ENCODE measurements at regions not wholly inside any gene's neighbourhood (a gene's known extent, or its start where the extent isn't known, plus 50 kb on each side); places are given as distances from the start of the nearest gene placed in this dataset.
"Not testable (repeated sequence)": the region's sequence is repeated elsewhere in the genome, so short reads cannot be mapped to it uniquely, and the experiment has no call there.

DNA sequence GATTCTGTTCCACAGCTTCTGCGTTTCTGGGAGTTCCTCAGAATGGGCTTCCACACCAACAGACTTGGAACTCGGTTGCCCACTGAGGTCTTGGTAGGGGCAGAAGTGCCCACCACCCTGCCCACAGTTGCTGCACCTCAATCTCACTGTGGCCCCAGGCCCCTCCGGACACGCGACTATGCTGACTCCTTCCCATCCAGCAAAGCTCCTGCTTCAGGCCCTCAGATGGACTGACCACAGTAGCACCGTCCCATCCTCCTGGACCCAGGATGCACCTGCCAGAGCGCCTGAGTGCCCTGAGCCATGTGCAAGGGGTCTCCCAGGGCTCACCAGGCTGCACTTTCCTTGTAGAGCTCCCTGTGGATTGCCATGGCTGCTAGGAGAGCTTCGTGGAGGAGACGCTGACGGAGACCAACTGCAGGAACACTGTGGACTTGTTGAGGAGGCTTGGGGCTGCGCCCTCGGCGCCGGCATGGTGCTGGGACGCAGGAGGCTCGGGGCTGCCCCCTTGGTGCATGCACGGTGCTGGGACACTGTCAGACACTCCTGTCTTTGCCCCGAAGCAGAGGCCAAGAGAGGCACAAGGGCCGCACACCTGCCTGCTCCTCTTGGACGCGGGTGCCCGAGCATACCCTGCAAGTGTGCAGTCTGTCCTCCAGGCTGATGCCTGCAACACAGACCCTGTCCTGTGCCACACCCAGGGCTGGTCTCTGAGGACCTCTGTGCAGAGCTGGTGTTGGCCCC, 201.3 kb downstream of the LIPI start:
- H3K36me3 ChIP-seq (ENCODE audit: control insufficient read depth in 1 of 2, insufficient read depth in 2 of 2, low read length in 2 of 2); H3K27me3 ChIP-seq (ENCODE audit: control insufficient read depth in 1 of 2, insufficient read depth in 2 of 2, low read length in 2 of 2); H3K27ac ChIP-seq (ENCODE audit: low read depth, low read length); H3K9me3 ChIP-seq (ENCODE audit: control insufficient read depth in 1 of 2, low read length in 2 of 2); H3K9ac ChIP-seq (ENCODE audit: low read depth in 1 of 2, low read length in 2 of 2); H3K4me3 ChIP-seq (ENCODE audit: low read depth in 1 of 2, low read length in 2 of 2); H3K4me1 ChIP-seq (ENCODE audit: control insufficient read depth in 1 of 2, insufficient read depth in 2 of 2, low read length in 2 of 2): not testable (repeated sequence)

DNA sequence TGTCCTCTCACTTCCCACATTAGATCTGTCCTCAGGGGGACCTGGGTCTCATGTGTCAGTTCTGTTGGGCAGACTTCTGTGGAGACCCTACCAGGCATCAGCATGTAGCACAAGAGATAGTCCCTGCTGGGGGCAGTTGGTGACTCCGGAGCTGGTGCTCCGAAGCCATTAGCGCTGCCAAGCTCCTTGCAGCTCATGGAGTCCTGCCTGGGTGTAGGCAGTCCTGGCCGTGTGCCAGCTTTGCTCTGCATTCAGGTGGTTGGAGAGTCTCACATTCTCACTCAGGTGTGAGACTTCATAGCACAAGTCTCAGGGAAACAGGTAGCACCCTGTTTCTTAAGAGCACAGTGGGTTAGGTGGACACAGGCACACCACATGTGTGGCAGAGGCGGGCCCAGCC, 202.3 kb downstream of the LIPI start:
- not testable (repeated sequence) for H3K9ac ChIP-seq (ENCODE audit: low read depth in 1 of 2, low read length in 2 of 2); H3K27ac ChIP-seq (ENCODE audit: low read depth, low read length); H3K4me3 ChIP-seq (ENCODE audit: low read depth in 1 of 2, low read length in 2 of 2); H3K4me1 ChIP-seq (ENCODE audit: control insufficient read depth in 1 of 2, insufficient read depth in 2 of 2, low read length in 2 of 2); H3K36me3 ChIP-seq (ENCODE audit: control insufficient read depth in 1 of 2, insufficient read depth in 2 of 2, low read length in 2 of 2); H3K9me3 ChIP-seq (ENCODE audit: control insufficient read depth in 1 of 2, low read length in 2 of 2); H3K27me3 ChIP-seq (ENCODE audit: control insufficient read depth in 1 of 2, insufficient read depth in 2 of 2, low read length in 2 of 2)

DNA sequence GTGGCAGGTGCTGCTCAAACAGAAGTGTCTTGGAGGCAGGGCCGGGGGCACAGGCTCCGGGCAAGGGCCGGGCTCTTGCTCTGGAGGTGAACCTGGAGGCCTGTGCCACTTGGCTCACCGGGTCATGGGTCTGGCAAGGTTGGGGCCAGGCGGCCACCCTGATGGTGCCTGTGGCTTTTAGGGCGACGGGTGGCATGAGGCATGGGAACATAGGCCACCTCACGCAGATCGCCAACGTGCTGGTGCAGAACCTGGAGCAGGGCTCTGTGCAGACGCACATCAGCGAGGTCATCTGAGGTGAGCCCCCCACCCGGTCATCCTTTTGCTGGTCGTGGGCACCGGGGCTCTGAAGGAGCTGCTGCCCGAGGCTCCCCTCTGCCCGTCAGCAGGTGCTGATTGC, 202.7 kb downstream of the LIPI start:
- H3K27me3 ChIP-seq (ENCODE audit: control insufficient read depth in 1 of 2, insufficient read depth in 2 of 2, low read length in 2 of 2); H3K27ac ChIP-seq (ENCODE audit: low read depth, low read length); H3K4me1 ChIP-seq (ENCODE audit: control insufficient read depth in 1 of 2, insufficient read depth in 2 of 2, low read length in 2 of 2); H3K4me3 ChIP-seq (ENCODE audit: low read depth in 1 of 2, low read length in 2 of 2); H3K36me3 ChIP-seq (ENCODE audit: control insufficient read depth in 1 of 2, insufficient read depth in 2 of 2, low read length in 2 of 2); H3K9me3 ChIP-seq (ENCODE audit: control insufficient read depth in 1 of 2, low read length in 2 of 2); H3K9ac ChIP-seq (ENCODE audit: low read depth in 1 of 2, low read length in 2 of 2): not testable (repeated sequence)

DNA sequence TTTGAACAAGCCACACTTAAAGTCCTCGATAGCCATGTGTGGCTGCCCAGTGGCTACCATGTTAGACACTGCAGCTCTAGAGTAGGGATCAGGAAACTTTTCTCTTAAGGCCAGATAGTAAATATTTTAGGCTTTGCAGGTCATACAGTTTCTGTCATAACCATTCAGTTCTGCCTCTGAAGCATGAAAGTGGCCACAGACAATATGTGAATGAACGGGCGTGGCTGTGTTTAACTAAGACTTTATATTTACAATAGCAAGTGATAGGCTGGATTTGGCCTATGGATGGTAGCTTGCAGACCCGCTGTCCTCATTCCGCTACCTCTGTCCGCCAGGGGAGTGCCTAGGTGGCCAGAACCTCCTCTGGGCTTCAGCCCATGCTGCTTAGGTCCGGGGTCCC, 204.6 kb downstream of the LIPI start:
- H3K27me3 ChIP-seq (ENCODE audit: control insufficient read depth in 1 of 2, insufficient read depth in 2 of 2, low read length in 2 of 2); H3K4me1 ChIP-seq (ENCODE audit: control insufficient read depth in 1 of 2, insufficient read depth in 2 of 2, low read length in 2 of 2); H3K4me3 ChIP-seq (ENCODE audit: low read depth in 1 of 2, low read length in 2 of 2); H3K27ac ChIP-seq (ENCODE audit: low read depth, low read length); H3K9me3 ChIP-seq (ENCODE audit: control insufficient read depth in 1 of 2, low read length in 2 of 2); H3K36me3 ChIP-seq (ENCODE audit: control insufficient read depth in 1 of 2, insufficient read depth in 2 of 2, low read length in 2 of 2); H3K9ac ChIP-seq (ENCODE audit: low read depth in 1 of 2, low read length in 2 of 2): not testable (repeated sequence)

DNA sequence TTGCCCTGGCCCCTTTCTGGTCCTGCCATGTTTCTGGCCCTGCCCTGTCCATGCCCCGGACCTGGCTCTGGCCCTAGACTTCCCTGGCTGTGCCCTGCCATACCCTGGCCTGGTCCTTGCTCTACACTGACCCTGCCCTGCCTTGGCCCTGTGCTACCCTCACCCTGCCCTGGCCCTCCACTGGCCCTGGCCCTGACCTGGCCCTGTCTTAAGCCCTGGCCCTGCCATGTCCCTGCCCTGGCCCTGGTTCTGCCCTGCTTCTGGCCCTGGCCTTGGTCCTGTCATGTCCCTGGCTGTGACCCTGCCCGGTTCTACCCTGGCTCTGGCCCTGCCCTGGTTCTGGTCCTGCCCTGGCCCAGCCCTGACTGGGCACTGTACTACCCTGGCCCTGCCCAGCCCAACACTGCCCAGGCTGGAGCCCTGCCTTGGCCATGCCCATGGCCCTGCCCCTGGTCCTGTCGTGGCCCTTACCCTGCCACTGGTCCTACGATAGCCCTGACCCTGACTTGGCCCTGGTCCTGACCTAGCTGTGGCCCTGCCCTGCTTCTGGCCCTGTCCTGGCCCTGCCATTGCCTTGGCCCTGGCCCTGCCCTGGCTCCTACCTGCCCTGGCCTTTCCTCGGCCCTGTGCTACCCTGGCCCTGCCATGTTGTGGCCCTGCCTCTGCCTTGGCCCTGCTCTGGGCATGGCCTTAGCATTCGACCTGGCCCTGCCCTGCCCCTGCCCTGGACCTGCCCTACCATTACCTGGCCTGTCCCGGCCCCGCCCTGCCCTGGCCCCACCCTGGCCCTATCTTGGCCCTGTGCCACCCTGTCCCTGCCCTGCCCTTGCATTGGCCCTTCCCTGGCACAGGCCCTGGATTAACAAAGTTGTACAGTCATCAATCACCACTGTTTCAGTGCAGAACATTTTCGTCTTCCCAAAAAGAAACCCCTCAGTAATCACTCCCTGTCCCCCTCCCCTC, 223.5 kb downstream of the LIPI start:
- H3K27me3 ChIP-seq (ENCODE audit: control insufficient read depth in 1 of 2, insufficient read depth in 2 of 2, low read length in 2 of 2); H3K9me3 ChIP-seq (ENCODE audit: control insufficient read depth in 1 of 2, low read length in 2 of 2): not testable (repeated sequence)

DNA sequence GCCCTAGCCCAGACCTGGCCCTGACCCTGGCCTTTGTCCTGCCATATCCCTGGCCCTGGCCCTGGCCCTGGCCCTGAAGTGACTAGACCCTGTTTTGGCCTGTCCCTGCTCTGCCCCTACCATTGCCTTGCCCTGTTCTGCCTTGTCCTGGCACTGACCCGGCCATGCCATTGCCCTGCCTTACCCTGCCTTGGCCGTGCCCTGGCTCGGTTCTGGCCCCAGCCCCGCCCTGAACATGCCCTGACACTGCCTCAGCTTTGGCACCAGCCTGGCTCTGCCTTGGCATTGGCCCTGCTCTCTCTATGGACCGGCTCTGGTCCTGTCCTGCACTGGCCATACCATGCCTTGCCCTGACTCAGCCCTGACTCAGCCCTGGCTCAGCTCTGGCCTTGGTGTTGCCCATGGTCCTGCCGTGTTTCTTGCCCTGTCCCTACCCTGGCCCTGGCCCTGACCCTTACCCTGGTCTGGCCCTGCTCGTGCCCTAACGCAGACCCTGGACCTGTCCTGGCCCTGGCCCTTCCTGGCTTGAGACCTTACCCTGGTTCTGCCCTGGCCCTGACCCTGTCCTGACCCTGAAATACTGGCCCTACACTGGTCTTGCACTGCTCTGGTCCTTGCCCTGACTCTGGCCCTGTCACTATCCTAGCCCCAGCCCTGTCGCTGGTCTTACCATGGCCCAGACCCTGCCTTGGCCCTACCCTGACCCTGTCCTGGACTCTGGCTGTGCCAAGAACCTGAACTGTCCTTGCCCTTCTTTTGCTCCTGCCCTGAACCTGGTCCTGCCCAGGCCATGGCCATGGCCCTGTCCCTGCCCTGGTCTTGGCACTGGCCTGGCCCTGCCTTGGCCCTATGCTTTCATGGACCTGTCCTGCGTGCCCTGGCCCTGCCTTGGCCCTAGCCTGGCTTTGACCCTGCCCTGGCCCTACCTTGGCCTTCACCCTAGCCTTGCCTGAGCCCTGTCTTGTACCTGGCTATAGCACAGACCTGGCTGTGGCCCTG, 224.6 kb downstream of the LIPI start:
- H3K27ac ChIP-seq (ENCODE audit: low read depth, low read length); H3K36me3 ChIP-seq (ENCODE audit: control insufficient read depth in 1 of 2, insufficient read depth in 2 of 2, low read length in 2 of 2); H3K9ac ChIP-seq (ENCODE audit: low read depth in 1 of 2, low read length in 2 of 2); H3K9me3 ChIP-seq (ENCODE audit: control insufficient read depth in 1 of 2, low read length in 2 of 2); H3K4me3 ChIP-seq (ENCODE audit: low read depth in 1 of 2, low read length in 2 of 2); H3K27me3 ChIP-seq (ENCODE audit: control insufficient read depth in 1 of 2, insufficient read depth in 2 of 2, low read length in 2 of 2); H3K4me1 ChIP-seq (ENCODE audit: control insufficient read depth in 1 of 2, insufficient read depth in 2 of 2, low read length in 2 of 2): not testable (repeated sequence)

More for the DNA sequence above, 223.5 kb downstream of the LIPI start:
- not testable (repeated sequence) for H3K36me3 ChIP-seq (ENCODE audit: control insufficient read depth in 1 of 2, insufficient read depth in 2 of 2, low read length in 2 of 2); H3K4me1 ChIP-seq (ENCODE audit: control insufficient read depth in 1 of 2, insufficient read depth in 2 of 2, low read length in 2 of 2); H3K4me3 ChIP-seq (ENCODE audit: low read depth in 1 of 2, low read length in 2 of 2); H3K9ac ChIP-seq (ENCODE audit: low read depth in 1 of 2, low read length in 2 of 2); H3K27ac ChIP-seq (ENCODE audit: low read depth, low read length)

DNA sequence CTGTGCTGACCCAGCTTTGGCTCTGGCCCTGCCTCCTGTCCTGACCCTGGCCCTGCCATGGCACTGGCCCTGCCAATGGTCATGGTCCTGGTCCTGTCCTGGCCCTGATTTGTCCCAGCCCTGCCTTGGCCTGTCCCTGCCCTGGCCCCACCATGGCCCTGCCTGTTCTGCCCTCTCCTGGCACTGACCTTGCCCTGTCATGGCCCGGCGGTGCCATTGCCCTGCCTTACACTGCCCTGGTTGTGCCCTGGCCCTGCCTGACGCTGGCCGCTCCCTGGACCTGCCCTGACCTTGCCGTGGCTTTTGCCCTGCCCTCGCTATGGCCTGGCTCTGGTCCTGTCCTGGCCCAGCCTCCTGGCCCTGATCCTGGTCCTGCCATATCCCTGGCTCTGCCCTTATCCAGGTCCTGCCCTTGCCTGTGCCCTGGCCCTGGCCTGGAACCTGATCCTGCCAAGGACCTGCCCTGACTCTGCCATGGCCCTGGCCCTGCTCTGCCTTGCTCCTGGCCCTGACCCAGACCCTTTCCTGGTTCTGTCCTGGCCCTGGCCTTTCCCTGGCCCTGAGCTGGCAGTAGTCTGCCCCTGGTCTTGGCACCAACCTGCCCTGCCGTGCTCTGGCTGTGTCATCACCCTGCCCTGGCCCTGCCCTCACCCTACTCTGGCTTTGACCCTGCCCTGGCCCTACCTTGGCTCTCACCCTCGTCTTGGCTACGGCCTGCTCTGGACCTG, 225.5 kb downstream of the LIPI start:
- not testable (repeated sequence) for H3K27me3 ChIP-seq (ENCODE audit: control insufficient read depth in 1 of 2, insufficient read depth in 2 of 2, low read length in 2 of 2); H3K4me3 ChIP-seq (ENCODE audit: low read depth in 1 of 2, low read length in 2 of 2); H3K36me3 ChIP-seq (ENCODE audit: control insufficient read depth in 1 of 2, insufficient read depth in 2 of 2, low read length in 2 of 2); H3K27ac ChIP-seq (ENCODE audit: low read depth, low read length); H3K4me1 ChIP-seq (ENCODE audit: control insufficient read depth in 1 of 2, insufficient read depth in 2 of 2, low read length in 2 of 2); H3K9me3 ChIP-seq (ENCODE audit: control insufficient read depth in 1 of 2, low read length in 2 of 2); H3K9ac ChIP-seq (ENCODE audit: low read depth in 1 of 2, low read length in 2 of 2)

DNA sequence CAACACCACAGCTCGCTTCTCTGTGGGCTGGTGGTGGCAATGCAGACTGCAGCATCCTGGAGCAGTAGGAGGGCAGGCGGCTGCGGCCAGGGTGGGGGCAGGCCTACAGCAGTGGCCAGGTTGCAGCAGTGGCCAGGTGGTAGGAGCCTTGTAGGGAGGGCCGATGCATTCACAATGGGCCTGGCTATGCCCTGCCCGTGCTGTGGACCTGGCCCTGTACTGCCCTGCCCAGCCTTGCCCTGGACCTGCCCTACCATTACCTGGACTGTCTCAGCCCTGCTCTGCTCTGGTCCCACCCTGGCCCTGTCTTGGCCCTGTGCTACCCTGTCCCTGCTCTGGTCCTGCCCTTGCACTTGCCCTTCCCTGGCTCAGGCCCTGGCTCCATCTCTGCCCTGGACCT, 226.0 kb downstream of the LIPI start:
- H3K27ac ChIP-seq (ENCODE audit: low read depth, low read length); H3K4me1 ChIP-seq (ENCODE audit: control insufficient read depth in 1 of 2, insufficient read depth in 2 of 2, low read length in 2 of 2); H3K4me3 ChIP-seq (ENCODE audit: low read depth in 1 of 2, low read length in 2 of 2); H3K9me3 ChIP-seq (ENCODE audit: control insufficient read depth in 1 of 2, low read length in 2 of 2); H3K36me3 ChIP-seq (ENCODE audit: control insufficient read depth in 1 of 2, insufficient read depth in 2 of 2, low read length in 2 of 2); H3K27me3 ChIP-seq (ENCODE audit: control insufficient read depth in 1 of 2, insufficient read depth in 2 of 2, low read length in 2 of 2); H3K9ac ChIP-seq (ENCODE audit: low read depth in 1 of 2, low read length in 2 of 2): not testable (repeated sequence)

DNA sequence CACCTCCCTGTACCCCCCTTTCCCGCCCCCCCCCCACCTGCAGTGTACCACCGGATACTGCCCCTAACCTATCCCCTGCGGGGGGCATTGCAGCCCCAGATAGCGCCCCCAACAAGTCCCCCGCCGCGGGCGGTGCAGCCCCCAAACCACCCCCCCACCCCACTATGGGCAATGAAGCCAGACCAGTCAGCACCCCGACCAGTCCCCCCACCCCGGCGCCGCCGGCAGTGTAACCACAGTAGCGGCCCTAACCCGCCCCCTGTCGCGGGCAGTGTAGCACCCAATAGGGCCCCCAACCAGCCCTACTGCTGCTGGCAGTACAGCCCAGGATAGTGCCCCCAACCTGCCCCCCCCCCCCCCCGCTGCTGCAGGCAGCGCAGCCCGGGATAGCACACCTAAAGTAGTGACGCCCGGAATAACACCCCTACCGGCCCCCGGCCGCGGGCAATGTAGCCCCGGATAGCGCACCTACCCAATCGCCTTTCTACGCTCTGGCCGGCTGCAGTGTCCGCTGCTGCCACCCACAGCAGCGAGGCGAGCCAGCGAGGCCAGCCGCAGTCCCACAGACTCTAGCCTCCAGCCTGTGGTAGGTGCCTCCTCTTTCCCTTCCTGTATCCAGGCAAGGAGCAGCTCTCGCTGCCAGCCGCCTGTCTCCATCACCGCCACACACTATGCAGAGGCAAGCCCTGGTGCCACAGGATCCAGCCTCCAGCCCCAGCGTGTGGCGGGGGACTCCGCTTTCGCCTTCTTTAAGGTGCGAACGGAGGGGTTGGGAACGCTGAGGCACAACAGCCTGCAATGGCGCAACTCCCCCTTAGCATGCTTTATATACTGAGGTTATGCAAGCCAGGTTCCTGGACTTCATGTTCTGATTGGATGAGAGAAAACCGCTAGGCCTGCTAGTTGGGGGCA, 229.3 kb downstream of the LIPI start:
- not testable (repeated sequence) for H3K36me3 ChIP-seq (ENCODE audit: control insufficient read depth in 1 of 2, insufficient read depth in 2 of 2, low read length in 2 of 2); H3K27ac ChIP-seq (ENCODE audit: low read depth, low read length); H3K4me1 ChIP-seq (ENCODE audit: control insufficient read depth in 1 of 2, insufficient read depth in 2 of 2, low read length in 2 of 2); H3K9me3 ChIP-seq (ENCODE audit: control insufficient read depth in 1 of 2, low read length in 2 of 2); H3K27me3 ChIP-seq (ENCODE audit: control insufficient read depth in 1 of 2, insufficient read depth in 2 of 2, low read length in 2 of 2); H3K4me3 ChIP-seq (ENCODE audit: low read depth in 1 of 2, low read length in 2 of 2); H3K9ac ChIP-seq (ENCODE audit: low read depth in 1 of 2, low read length in 2 of 2)
